ENCODE measurements at regions not wholly inside any gene's neighbourhood (a gene's known extent, or its start where the extent isn't known, plus 50 kb on each side); places are given as distances from the start of the nearest gene placed in this dataset.
"Not testable (repeated sequence)": the region's sequence is repeated elsewhere in the genome, so short reads cannot be mapped to it uniquely, and the experiment has no call there.

DNA sequence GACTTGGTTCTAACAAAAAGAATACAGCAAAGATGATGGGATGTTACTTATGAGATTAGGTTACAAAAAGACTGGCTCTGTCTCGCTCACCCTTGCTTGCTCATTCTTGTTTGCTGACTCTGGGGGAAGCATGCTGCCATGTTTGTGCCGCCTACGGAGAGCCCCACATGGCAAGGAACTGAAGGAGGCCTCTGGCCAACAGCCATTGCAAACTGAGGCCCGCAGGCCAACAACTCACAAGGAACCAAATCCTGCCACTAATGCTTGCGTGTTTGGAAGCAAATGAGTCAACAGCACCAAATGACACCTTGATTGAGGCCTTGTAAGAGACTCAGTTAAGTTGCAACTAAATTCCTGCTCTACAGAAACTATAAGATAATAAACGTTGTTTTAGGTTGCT lies 82.1 kb upstream of the FOXN2 start:
- DNase-seq = no peak
- Histone ChIP-seq H3K4me3 (no peak overlapping the region), H3K27me3 (no peaks in the 10 kb centered on the region), H3K36me3 (no peaks in the 10 kb centered on the region), H3K27ac (no peak overlapping the region), H3K4me1 (no peaks in the 10 kb centered on the region), H3K9me3 (no peaks in the 10 kb centered on the region)
- intact Hi-C loops (cut with DNase I; ENCODE audit: low total_unique reads) = no loop called here
- TF ChIP-seq, protein P1, sequence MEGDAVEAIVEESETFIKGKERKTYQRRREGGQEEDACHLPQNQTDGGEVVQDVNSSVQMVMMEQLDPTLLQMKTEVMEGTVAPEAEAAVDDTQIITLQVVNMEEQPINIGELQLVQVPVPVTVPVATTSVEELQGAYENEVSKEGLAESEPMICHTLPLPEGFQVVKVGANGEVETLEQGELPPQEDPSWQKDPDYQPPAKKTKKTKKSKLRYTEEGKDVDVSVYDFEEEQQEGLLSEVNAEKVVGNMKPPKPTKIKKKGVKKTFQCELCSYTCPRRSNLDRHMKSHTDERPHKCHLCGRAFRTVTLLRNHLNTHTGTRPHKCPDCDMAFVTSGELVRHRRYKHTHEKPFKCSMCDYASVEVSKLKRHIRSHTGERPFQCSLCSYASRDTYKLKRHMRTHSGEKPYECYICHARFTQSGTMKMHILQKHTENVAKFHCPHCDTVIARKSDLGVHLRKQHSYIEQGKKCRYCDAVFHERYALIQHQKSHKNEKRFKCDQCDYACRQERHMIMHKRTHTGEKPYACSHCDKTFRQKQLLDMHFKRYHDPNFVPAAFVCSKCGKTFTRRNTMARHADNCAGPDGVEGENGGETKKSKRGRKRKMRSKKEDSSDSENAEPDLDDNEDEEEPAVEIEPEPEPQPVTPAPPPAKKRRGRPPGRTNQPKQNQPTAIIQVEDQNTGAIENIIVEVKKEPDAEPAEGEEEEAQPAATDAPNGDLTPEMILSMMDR (IDR thresholded peaks at IDR 0.05) = no peak

DNA sequence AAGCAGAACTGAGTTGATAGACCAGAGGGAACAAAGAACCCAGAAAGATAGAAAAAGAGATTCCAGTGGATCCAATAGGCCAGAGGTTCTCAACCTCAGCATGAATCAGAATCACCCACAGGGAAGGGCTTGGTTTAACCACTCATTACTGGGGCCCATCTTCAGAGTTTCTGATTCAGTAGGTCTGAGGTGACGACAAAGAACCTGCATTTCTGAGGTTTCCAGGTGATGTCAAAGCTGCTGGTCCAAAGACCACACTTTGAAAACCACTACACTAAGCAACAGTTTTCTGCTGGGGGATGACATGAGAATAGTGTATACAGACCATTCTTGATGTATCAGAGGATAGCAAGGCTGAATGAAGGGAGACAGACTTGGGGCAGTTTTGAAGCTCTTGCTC lies 81.5 kb upstream of the FOXN2 start:
- H3K4me3 ChIP-seq = no peak overlapping the region
- no peaks in the 10 kb centered on the region for H3K36me3 ChIP-seq
- intact Hi-C loops (cut with DNase I; ENCODE audit: low total_unique reads) = no loop called here
- TF ChIP-seq, protein P1 (IDR thresholded peaks at IDR 0.05) = no peak
- H3K27ac ChIP-seq = no peak overlapping the region
- DNase-seq = no peak
- H3K9me3 ChIP-seq = no peaks in the 10 kb centered on the region
- no peaks in the 10 kb centered on the region for H3K4me1 ChIP-seq
- H3K27me3 ChIP-seq = no peaks in the 10 kb centered on the region

DNA sequence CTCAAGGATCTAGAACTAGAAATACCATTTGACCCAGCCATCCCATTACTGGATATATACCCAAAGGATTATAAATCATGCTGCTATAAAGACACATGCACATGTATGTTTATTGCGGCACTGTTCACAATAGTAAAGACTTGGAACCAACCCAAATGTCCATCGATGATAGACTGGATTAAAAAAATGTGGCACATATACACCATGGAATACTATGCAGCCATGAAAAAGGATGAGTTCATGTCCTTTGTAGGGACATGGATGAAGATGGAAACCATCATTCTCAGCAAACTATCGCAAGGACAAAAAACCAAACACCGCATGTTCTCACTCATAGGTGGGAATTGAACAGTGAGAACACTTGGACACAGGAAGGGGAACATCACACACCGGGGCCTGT lies 80.7 kb upstream of the FOXN2 start:
- H3K4me1 ChIP-seq; intact Hi-C loops (cut with DNase I; ENCODE audit: low total_unique reads); H3K4me3 ChIP-seq; H3K27ac ChIP-seq; DNase-seq; H3K9me3 ChIP-seq; H3K36me3 ChIP-seq; H3K27me3 ChIP-seq: not testable (repeated sequence)

DNA sequence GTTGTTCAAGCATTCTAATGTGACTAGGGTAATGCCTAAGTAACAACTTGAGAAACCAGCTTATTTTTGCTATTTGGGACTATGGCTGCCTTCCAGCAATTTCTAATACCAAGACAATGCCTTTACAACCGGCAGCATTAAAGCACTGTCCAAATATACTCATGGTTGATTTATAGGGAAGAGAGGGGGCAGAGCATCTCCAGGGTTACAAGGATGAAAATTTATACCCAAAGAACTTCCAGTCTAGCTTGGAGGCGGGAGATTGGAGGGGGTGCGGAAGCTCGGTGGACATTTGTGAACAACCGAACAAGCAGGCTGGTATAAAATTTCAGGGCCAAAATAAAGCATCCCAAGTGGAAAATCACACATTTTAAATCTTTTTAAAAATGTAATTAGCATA lies 79.4 kb upstream of the FOXN2 start:
- intact Hi-C loops (cut with DNase I; ENCODE audit: low total_unique reads) = no loop called here
- H3K27me3 ChIP-seq = no peaks in the 10 kb centered on the region
- H3K9me3 ChIP-seq = no peaks in the 10 kb centered on the region
- H3K4me1 ChIP-seq = no peaks in the 10 kb centered on the region
- H3K36me3 ChIP-seq = no peaks in the 10 kb centered on the region
- TF ChIP-seq, protein P1 (IDR thresholded peaks at IDR 0.05) = no peak
- no peak overlapping the region for H3K4me3 ChIP-seq
- DNase-seq = no peak
- H3K27ac ChIP-seq = no peak overlapping the region

DNA sequence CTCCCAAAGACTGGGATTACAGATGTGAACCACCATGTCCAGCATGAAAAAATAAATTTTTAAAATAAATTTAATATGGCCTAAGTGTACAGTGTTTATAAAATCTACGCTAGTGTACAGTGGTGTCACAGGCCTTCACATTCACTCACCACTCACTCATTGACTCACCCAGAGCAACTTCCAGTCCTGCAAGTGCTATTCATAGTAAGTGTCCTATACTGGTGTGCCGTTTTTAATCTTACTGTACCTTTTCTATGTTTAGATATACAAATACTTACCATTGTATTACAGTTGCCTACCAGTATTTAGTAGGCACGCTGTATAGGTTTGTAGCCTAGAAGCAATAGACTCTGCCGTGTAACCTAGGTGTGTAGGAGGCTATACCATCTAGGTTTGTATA lies 76.1 kb upstream of the FOXN2 start:
- H3K27ac ChIP-seq = no peak overlapping the region
- H3K36me3 ChIP-seq = no peaks in the 10 kb centered on the region
- H3K27me3 ChIP-seq = no peaks in the 10 kb centered on the region
- intact Hi-C loops (cut with DNase I; ENCODE audit: low total_unique reads) = no loop called here
- H3K4me1 ChIP-seq = no peaks in the 10 kb centered on the region
- no peaks in the 10 kb centered on the region for H3K9me3 ChIP-seq
- H3K4me3 ChIP-seq = no peak overlapping the region
- DNase-seq = no peak
- TF ChIP-seq, protein P1 (IDR thresholded peaks at IDR 0.05) = no peak

DNA sequence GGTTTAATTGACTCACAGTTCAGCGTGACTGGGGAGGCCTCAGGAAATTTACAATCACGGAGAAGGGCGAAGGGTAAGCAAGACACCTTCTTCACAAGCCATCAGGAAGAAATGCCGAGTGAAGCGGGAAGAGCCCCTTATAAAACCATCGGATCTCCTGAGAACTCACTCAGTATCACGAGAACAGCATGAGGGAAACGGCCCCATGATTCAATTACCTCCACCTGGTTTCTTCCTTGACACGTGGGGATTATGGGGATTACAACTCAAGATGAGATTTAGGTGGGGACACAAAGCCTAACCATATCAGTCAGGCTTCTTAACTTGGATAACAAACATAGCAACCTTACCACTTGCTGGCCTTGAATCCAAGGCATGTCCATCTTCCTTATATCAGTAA lies 73.6 kb upstream of the FOXN2 start:
- no peaks in the 10 kb centered on the region for H3K27me3 ChIP-seq
- DNase-seq = no peak
- H3K4me3 ChIP-seq = no peak overlapping the region
- H3K36me3 ChIP-seq = no peaks in the 10 kb centered on the region
- intact Hi-C loops (cut with DNase I; ENCODE audit: low total_unique reads) = loop anchor here (10.0 kb wide), 1 partner anchor 54 kb away; no protein-coding TSS in a partner anchor
- no peaks in the 10 kb centered on the region for H3K4me1 ChIP-seq
- no peak overlapping the region for H3K27ac ChIP-seq
- no peaks in the 10 kb centered on the region for H3K9me3 ChIP-seq
- TF ChIP-seq, protein P1 (IDR thresholded peaks at IDR 0.05) = no peak

All from tibial artery (tissue), 4 donors.